MM.1S (cell line): ENCODE measurements at regions not wholly inside any gene's neighbourhood (a gene's known extent, or its start where the extent isn't known, plus 50 kb on each side); places are given as distances from the start of the nearest gene placed in this dataset.

Experiments used
- DNase-seq: peaks from one replicate; pipeline ENCODE4 v3.0.0-alpha.2; 2015
- H2AFZ ChIP-seq: fragments of 300-600 bp; sonication (generic); 2 replicates; pipeline ENCODE4 v1.6.0; 2016; ENCODE audit warnings: antibody characterized with exemption, low read length
- H3F3A ChIP-seq: fragments of 300-600 bp; sonication (generic); 2 replicates; pipeline ENCODE4 v1.6.1; 2016; ENCODE audit warnings: mild to moderate bottlenecking, antibody characterized with exemption, low read length, moderate library complexity, mixed read lengths; ENCODE audit not compliant: insufficient read depth
- H3K27ac ChIP-seq: fragments of 300-600 bp; sonication (generic); 2 replicates; pipeline ENCODE4 v1.5.1; 2016; ENCODE audit warnings: mild to moderate bottlenecking, low read length
- H3K27me3 ChIP-seq: fragments of 300-600 bp; sonication (generic); replicated peaks from 2 replicates; pipeline ENCODE4 v1.6.0; 2016; ENCODE audit warnings: low read length; ENCODE audit not compliant: insufficient read depth
- H3K36me3 ChIP-seq: fragments of 300-600 bp; sonication (generic); replicated peaks from 2 replicates; pipeline ENCODE4 v1.6.1; 2016; ENCODE audit warnings: mild to moderate bottlenecking, low read length, mixed read lengths; ENCODE audit not compliant: insufficient read depth
- H3K4me1 ChIP-seq: fragments of 300-600 bp; sonication (generic); 2 replicates; pipeline ENCODE4 v1.6.1; 2016; ENCODE audit warnings: low read length, mixed read lengths
- H3K4me2 ChIP-seq: fragments of 300-600 bp; sonication (generic); 2 replicates; pipeline ENCODE4 v1.6.0; 2016; ENCODE audit warnings: low read depth, low read length
- H3K4me3 ChIP-seq: fragments of 300-600 bp; sonication (generic); 2 replicates; pipeline ENCODE4 v1.5.1; 2016; ENCODE audit warnings: low read length, mixed read lengths
- H3K79me2 ChIP-seq: fragments of 300-600 bp; sonication (generic); 2 replicates; pipeline ENCODE4 v1.6.1; 2016; ENCODE audit warnings: mixed run types, low read length, mixed read lengths
- H3K9ac ChIP-seq: fragments of 300-600 bp; sonication (generic); 2 replicates; pipeline ENCODE4 v1.6.1; 2016; ENCODE audit warnings: low read length, mixed read lengths
- H3K9me2 ChIP-seq: fragments of 300-600 bp; sonication (generic); replicated peaks from 2 replicates; pipeline ENCODE4 v1.6.1; 2016; ENCODE audit warnings: mild to moderate bottlenecking, low read length, mixed read lengths; ENCODE audit not compliant: insufficient read depth
- H3K9me3 ChIP-seq: fragments of 300-600 bp; sonication (generic); replicated peaks from 2 replicates; pipeline ENCODE4 v1.6.1; 2016; ENCODE audit warnings: mild to moderate bottlenecking, low read length, mixed read lengths; ENCODE audit not compliant: insufficient read depth
- H4K20me1 ChIP-seq: fragments of 300-600 bp; sonication (generic); 2 replicates; pipeline ENCODE4 v1.6.1; 2016; ENCODE audit warnings: mild to moderate bottlenecking, low read length, moderate library complexity, mixed read lengths; ENCODE audit not compliant: insufficient read depth
- CTCF ChIP-seq: fragments of 300-600 bp; sonication (generic); IDR thresholded peaks from 2 replicates; pipeline ENCODE4 v1.5.1; 2016; ENCODE audit warnings: antibody characterized with exemption, low read length, mixed read lengths
- EZH2 ChIP-seq: fragments of 300-600 bp; sonication (generic); optimal IDR thresholded peaks from 2 replicates; pipeline ENCODE3; 2017; ENCODE audit warnings: low read depth, mild to moderate bottlenecking, antibody characterized with exemption, low read length, mixed read lengths
- EZH2phosphoT487 ChIP-seq: fragments of 300-600 bp; sonication (generic); IDR thresholded peaks from 2 replicates; pipeline ENCODE4 v1.6.1; 2018; ENCODE audit warnings: antibody characterized with exemption, low read length

- Histone ChIP-seq H3K79me2 (no peaks in the 10 kb centered on the region), H3K9me3 (no peaks in the 10 kb centered on the region), H3K4me2 (no peak overlapping the region), H2AFZ (no peak overlapping the region), H4K20me1 (no peaks in the 10 kb centered on the region), H3K4me3 (no peak overlapping the region), H3K4me1 (no peaks in the 10 kb centered on the region), H3K9ac (no peak overlapping the region), H3K36me3 (no peaks in the 10 kb centered on the region), H3K9me2 (no peaks in the 10 kb centered on the region), H3K27me3 (no peaks in the 10 kb centered on the region), H3F3A (no peaks in the 10 kb centered on the region), H3K27ac (no peak overlapping the region)
- TF ChIP-seq EZH2phosphoT487, result no peak
- DNase-seq, result no peak
Measured at GRCh38 chr7:14999331-14999730, 96.8 kb upstream of the DGKB start.

- no peaks in the 10 kb centered on the region for H3K9me2 ChIP-seq
- H3K36me3 ChIP-seq, result no peaks in the 10 kb centered on the region
- H3K4me2 ChIP-seq, result no peak overlapping the region
- H3K79me2 ChIP-seq, result no peaks in the 10 kb centered on the region
- H4K20me1 ChIP-seq, result no peaks in the 10 kb centered on the region
- no peaks in the 10 kb centered on the region for H3K4me1 ChIP-seq
- DNase-seq, result no peak
- no peak overlapping the region for H3K9ac ChIP-seq
- TF ChIP-seq EZH2 (no peak), CTCF (no peak), EZH2phosphoT487 (no peak)
- no peaks in the 10 kb centered on the region for H3K9me3 ChIP-seq
- no peaks in the 10 kb centered on the region for H3K27me3 ChIP-seq
- H3F3A ChIP-seq, result no peaks in the 10 kb centered on the region
- no peak overlapping the region for H2AFZ ChIP-seq
- no peak overlapping the region for H3K27ac ChIP-seq
- H3K4me3 ChIP-seq, result no peak overlapping the region
Measured at GRCh38 chr7:14995774-14996173, 93.2 kb upstream of the DGKB start.

GRCh38 chr7:14988941-14989340 lies 86.4 kb upstream of the DGKB start:
- H3K9me2 ChIP-seq, result no peaks in the 10 kb centered on the region
- no peak overlapping the region for H3K4me2 ChIP-seq
- H3K4me1 ChIP-seq, result no peaks in the 10 kb centered on the region
- no peak for TF ChIP-seq EZH2phosphoT487
- no peak for TF ChIP-seq EZH2
- TF ChIP-seq CTCF, result no peak
- H3K79me2 ChIP-seq, result no peaks in the 10 kb centered on the region
- H3K36me3 ChIP-seq, result no peaks in the 10 kb centered on the region
- no peak overlapping the region for H3K27ac ChIP-seq
- H4K20me1 ChIP-seq, result no peaks in the 10 kb centered on the region
- H3K27me3 ChIP-seq, result no peaks in the 10 kb centered on the region
- no peaks in the 10 kb centered on the region for H3F3A ChIP-seq
- H3K9ac ChIP-seq, result no peak overlapping the region
- H3K4me3 ChIP-seq, result no peak overlapping the region
- H3K9me3 ChIP-seq, result no peaks in the 10 kb centered on the region
- H2AFZ ChIP-seq, result no peak overlapping the region
- no peak for DNase-seq

GRCh38 chr7:14978687-14979086 lies 76.1 kb upstream of the DGKB start:
- no peaks in the 10 kb centered on the region for H3K9me2 ChIP-seq
- H3K9me3 ChIP-seq, result no peaks in the 10 kb centered on the region
- H2AFZ ChIP-seq, result no peak overlapping the region
- no peak overlapping the region for H3K4me2 ChIP-seq
- no peaks in the 10 kb centered on the region for H3K4me1 ChIP-seq
- no peak overlapping the region for H3K4me3 ChIP-seq
- H3K36me3 ChIP-seq, result no peaks in the 10 kb centered on the region
- TF ChIP-seq EZH2phosphoT487 (no peak), CTCF (no peak), EZH2 (no peak)
- H4K20me1 ChIP-seq, result no peaks in the 10 kb centered on the region
- H3F3A ChIP-seq, result no peaks in the 10 kb centered on the region
- H3K27me3 ChIP-seq, result no peaks in the 10 kb centered on the region
- DNase-seq, result no peak
- no peaks in the 10 kb centered on the region for H3K79me2 ChIP-seq
- no peak overlapping the region for H3K9ac ChIP-seq
- no peak overlapping the region for H3K27ac ChIP-seq
